Stimulated activated CD8-positive, alpha-beta memory T cell treated with anti-CD3 and anti-CD28 coated beads, Interleukin-15, amount 100 ng/mL, for 4 hours (primary cell): ENCODE measurements at regions not wholly inside any gene's neighbourhood (a gene's known extent, or its start where the extent isn't known, plus 50 kb on each side); places are given as distances from the start of the nearest gene placed in this dataset.
A peak's percentile ranks its signal among the peaks of the same experiment; 100 is the strongest.
"Not testable (repeated sequence)": the region's sequence is repeated elsewhere in the genome, so short reads cannot be mapped to it uniquely, and the experiment has no call there.

Experiments
- DNase-seq, 2 donors: peaks; one replicate each; pipeline ENCODE4 v3.0.0-alpha.2; 2020; ENCODE audit warnings: low read depth in 2 of 2

DNA sequence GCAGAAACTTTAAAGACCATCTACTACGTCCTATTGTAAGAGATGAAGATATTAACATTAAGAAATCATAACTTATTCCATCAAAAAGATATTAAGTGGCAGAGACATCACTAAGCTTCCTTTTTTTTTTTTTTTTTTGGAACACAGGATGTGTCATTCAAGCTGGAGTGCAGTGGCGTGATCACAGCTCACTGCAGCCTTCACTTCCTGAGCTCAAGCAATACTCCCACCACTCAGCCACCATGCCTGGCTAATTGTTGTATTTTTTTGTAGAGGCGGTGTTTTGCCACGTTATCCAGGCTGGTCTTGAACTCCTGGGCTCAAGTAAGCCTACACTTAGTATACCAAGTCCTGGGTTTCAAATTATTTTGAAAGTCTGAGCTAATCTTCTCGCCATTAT is 169.7 kb upstream of the KCTD7 start:
- DNase-seq = not testable (repeated sequence)

GRCh38 chr7:66459783-66460413 is 168.8 kb upstream of the KCTD7 start:
- DNase-seq = not testable (repeated sequence)

GRCh38 chr7:66460921-66461361 is 167.7 kb upstream of the KCTD7 start:
- no peak for DNase-seq

GRCh38 chr7:66461397-66461796 is 167.3 kb upstream of the KCTD7 start:
- not testable (repeated sequence) for DNase-seq

GRCh38 chr7:66462831-66463230 is 165.8 kb upstream of the KCTD7 start:
- DNase-seq = not testable (repeated sequence)

DNA sequence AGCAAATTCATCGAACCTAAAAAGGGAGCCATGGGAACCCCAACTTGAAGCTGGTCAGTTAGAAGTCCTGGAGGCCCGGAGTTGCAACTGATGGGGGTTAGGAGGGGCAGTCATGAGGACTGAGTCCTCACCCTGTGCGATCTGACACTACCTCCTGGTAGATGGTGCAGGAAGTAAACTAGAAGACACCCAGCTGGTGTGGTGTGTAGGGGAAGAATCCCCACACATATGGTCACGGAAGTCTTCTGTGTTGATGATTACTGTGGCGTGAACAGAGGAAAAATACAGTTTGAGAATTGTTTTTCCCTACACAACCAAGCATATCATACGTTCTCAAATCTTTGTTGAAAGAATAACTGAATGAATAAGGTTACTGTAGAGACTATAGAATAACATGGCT is 164.6 kb upstream of the KCTD7 start:
- DNase-seq = no peak

DNA sequence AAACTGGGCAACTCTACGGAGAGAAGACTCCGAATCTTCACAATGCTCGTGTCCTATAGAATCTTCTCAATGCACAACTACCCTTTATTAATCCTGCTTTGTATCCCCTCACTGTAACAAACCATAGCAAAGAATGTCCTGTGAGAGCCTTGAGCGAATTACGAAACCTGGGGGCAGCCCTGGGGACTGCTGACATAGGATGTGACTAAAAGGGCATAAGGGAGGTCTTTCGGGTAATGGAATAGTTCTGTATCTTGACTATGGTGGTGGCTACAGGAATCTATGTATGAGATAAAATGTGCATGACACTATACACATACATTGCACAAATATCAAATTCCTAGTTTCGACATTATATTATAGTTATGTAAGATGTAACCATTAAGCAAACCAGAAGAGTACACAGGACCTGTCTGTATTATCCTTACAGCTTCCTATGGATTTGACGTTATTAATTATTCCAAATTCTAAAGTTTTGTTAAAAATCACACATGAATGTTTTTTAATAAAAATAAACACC is 162.5 kb upstream of the KCTD7 start:
- DNase-seq = no peak

- no peak for DNase-seq
Measured at GRCh38 chr7:66467887-66468286, 160.8 kb upstream of the KCTD7 start.

DNA sequence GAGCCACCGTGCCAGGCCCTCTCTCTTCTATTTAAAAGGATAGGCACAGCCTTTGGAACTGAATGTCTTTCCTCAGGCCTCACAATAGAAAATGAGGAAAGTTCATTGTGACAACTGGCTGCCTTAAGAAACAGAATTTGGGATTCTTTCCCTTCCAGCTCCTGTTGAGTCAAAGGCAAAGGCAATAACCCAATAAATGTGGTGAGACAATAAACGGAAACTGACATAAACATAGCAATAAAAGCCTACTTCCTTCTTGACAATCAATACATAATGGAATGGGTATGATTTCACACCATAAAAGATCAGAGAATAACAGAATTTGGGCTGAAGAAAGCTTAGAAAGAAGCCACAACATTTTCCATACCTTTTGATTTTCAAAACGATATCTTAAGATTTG is 155.6 kb upstream of the KCTD7 start:
- DNase-seq = not testable (repeated sequence)

DNA sequence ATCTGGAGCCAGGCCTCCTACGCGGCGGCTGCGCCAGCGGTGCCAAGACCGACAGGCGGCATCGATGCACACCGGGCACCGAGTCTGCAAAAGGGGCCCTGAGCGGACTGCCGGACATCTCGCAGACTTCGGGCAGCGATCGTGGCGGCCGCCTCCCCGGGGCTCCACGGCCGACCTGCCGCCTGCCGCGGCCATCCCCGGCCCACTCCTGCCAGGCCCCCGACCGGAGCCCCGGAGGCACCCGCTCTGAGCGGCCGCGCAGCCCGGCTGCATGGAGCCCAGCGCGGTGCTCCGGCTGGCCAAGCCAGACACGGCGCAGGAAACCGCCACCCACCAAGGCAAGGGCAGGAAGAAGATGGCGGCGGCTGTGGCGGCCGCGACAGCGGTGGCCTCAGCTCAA is 154.2 kb upstream of the KCTD7 start:
- DNase-seq = no peak

DNA sequence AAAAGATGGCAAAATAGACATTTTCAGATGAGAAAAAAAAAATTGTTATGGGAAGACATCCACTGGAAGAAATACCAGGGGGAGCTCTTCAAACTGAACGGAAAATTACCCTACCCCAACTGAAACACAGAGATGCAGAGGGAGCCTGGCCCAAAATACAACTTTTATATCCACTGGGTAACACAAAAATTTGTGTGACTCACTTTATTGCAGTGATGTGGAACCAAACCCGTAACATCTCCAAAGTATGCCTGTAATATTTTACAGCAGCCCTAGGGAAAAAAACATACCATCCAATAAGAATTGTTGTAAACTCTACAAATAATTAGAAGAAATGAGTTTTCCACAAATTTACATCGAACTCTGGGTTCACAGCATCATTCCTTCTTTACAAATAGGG is 152.6 kb upstream of the KCTD7 start:
- DNase-seq = not testable (repeated sequence)

- not testable (repeated sequence) for DNase-seq
Measured at GRCh38 chr7:66477822-66478397, 150.8 kb upstream of the KCTD7 start.

GRCh38 chr7:66481229-66481628 is 147.5 kb upstream of the KCTD7 start:
- DNase-seq = not testable (repeated sequence)

DNA sequence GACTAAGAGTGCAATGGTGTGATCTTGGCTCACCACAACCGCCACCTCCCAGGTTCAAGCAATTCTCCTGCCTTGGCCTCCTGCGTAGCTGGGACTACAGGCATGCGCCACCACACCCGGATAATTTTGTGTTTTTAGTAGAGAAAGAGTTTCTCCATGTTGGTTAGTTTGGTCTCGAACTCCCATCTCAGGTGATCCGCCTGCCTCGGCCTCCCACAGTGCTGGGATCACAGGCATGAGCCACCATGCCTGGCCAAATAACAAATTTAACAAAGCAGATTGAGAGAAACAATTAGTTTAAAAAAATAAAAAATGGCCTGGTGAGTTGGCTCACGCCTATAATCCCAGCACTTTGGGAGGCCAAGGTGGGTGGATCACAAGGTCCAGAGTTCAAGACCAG is 139.6 kb upstream of the KCTD7 start:
- DNase-seq = not testable (repeated sequence)

DNA sequence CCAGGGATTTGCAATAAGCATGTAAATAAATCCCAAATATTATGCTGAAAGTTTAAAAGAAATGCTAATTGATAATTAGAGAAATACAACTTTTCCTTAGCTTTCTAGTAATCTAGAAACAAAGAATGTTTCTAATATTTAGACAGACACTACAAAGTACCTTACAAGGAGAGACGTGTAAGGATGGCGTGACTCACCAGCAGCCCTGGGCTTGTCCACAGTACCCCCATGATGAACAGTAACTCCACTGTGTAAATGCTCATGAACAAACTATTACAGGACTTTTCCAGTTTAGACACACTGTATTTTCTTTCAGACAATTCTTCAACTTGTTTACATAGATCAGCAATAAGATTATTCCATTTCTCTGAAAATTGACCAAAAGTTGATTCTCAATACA is 138.9 kb upstream of the KCTD7 start:
- not testable (repeated sequence) for DNase-seq

- not testable (repeated sequence) for DNase-seq
Measured at GRCh38 chr7:66490979-66491378, 137.7 kb upstream of the KCTD7 start.

DNA sequence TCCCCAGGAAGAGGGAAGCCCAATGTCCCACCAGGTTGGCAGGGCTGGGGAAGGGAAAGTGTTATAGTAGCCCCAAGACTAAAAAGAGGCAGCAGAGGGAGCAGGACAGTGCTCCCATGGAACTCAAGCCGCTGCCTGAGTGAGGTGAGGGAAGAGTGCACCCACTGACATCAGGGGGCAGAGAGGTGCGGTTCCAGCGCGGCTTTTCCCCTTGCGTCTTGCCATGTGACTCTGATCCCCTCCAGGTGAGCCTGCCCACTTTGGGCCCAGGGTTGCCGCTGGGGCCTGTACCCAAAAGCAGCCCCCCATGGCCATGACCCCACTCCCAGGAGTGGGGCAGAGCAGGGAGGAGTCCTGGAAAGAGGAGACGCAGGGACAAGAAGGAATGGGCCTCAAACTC is 136.3 kb upstream of the KCTD7 start:
- not testable (repeated sequence) for DNase-seq

- DNase-seq = peak; percentile 90 to 92
Measured at GRCh38 chr7:66493235-66494205, 135.2 kb upstream of the KCTD7 start.

- no peak for DNase-seq
Measured at GRCh38 chr7:66497346-66497745, 131.3 kb upstream of the KCTD7 start.

DNA sequence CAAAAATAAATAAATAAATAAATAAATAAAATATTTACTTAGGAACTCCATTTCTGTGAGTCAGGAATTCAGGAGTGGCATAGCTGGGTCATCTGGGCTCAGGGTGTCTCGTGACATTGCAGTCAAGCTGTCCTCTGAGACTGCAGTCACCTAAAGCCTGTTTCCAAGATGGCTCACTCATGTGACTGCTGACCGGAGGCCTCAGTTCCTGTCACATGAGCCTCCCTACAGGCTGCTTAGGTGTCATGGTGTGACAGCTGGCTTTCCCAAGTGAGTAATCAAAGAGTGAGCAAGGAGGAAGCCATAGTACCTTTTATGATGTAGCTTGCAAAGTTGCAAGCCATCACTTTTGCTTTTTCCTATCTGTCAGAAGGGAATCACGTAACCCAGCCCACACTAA is 128.6 kb upstream of the KCTD7 start:
- DNase-seq = no peak

DNA sequence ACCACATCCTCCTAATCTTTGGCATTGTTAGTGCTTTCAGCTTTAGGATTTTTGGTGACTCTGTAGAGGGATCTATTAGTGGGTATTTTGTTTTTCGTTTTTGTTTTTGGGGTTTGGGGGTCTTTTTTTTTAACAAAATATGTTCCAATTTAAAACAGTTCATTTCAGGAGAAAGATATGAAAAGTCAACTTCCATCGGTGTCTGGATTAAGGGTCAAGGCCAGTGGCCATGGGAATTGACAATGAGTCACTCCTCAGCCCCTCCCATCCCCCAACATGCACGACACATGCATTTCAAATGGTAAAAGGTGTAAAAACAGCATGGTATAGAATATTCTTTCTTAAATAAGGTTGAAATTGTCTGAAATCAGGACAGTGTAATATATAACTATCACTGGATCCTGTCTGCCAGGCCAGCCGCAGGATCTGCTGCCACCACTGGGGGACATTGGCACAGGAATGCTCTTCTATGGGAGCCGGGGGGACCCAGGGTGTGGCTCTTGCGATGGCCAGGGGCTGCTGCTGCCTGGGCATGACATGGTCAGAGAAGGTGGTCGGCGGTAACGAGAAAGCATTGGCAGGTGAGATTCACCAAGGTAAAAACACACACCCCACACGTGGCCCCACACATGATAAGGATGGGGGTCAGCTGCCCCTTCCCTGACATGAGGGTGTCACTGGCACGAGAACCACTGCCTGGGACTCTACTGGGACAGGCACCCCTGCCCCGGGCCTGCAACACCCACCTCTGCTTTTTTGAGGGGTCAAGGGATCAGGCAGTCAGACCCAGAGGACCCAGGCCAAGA is 126.2 kb upstream of the KCTD7 start:
- DNase-seq = no peak

- no peak for DNase-seq
Measured at GRCh38 chr7:66503036-66503370, 125.7 kb upstream of the KCTD7 start.
